KMS-11 (cell line): ENCODE measurements at regions not wholly inside any gene's neighbourhood (a gene's known extent, or its start where the extent isn't known, plus 50 kb on each side); places are given as distances from the start of the nearest gene placed in this dataset.

Experiments
- H2AFZ ChIP-seq: fragments of 200-600 bp; sonication (generic); 2 replicates; pipeline ENCODE4 v1.6.1; 2016; ENCODE audit warnings: antibody characterized with exemption, mixed run types, low read depth
- H3K27ac ChIP-seq: fragments of 200-600 bp; sonication (generic); 2 replicates; pipeline ENCODE4 v1.6.1; 2016; ENCODE audit warnings: mild to moderate bottlenecking, mixed run types
- H3K27me3 ChIP-seq: fragments of 200-600 bp; sonication (generic); 2 replicates; pipeline ENCODE4 v1.6.1; 2017; ENCODE audit warnings: mild to moderate bottlenecking, low read depth, mixed run types, moderate library complexity; ENCODE audit not compliant: insufficient read depth
- H3K36me3 ChIP-seq: fragments of 200-600 bp; sonication (generic); 2 replicates; pipeline ENCODE4 v1.6.1; 2017; ENCODE audit warnings: mild to moderate bottlenecking, mixed run types; ENCODE audit not compliant: insufficient read depth
- H3K4me1 ChIP-seq: fragments of 200-600 bp; sonication (generic); 2 replicates; pipeline ENCODE4 v1.6.1; 2016; ENCODE audit warnings: mild to moderate bottlenecking, low read depth, mixed run types; ENCODE audit not compliant: poor library complexity, severe bottlenecking
- H3K4me2 ChIP-seq: fragments of 200-600 bp; sonication (generic); 2 replicates; pipeline ENCODE4 v1.7.0; 2016; ENCODE audit warnings: mild to moderate bottlenecking, mixed run types
- H3K4me3 ChIP-seq: fragments of 200-600 bp; sonication (generic); IDR thresholded peaks from 2 replicates; pipeline ENCODE4 v1.6.1; 2017; ENCODE audit warnings: low read depth, low read length, mixed read lengths; ENCODE audit not compliant: insufficient read depth
- H3K79me2 ChIP-seq: fragments of 200-600 bp; sonication (generic); 2 replicates; pipeline ENCODE4 v1.6.1; 2016; ENCODE audit warnings: low read depth, mixed run types; ENCODE audit not compliant: insufficient read depth
- H3K9ac ChIP-seq: fragments of 200-600 bp; sonication (generic); 2 replicates; pipeline ENCODE4 v1.6.1; 2016; ENCODE audit warnings: mild to moderate bottlenecking, mixed run types
- H4K20me1 ChIP-seq: fragments of 200-600 bp; sonication (generic); 2 replicates; pipeline ENCODE4 v1.6.1; 2016; ENCODE audit warnings: mild to moderate bottlenecking, mixed run types; ENCODE audit not compliant: insufficient read depth
- CTCF ChIP-seq: fragments of 200-600 bp; sonication (generic); conservative IDR thresholded peaks from 2 replicates; pipeline ENCODE4 v1.6.1; 2017; ENCODE audit warnings: low read depth, mild to moderate bottlenecking, antibody characterized with exemption, low read length, moderate library complexity, mixed read lengths

- no peaks in the 10 kb centered on the region for H3K36me3 ChIP-seq
- H3K79me2 ChIP-seq: no peaks in the 10 kb centered on the region
- no peaks in the 10 kb centered on the region for H3K27me3 ChIP-seq
- no peak overlapping the region for H3K27ac ChIP-seq
- H4K20me1 ChIP-seq: no peaks in the 10 kb centered on the region
- H3K4me2 ChIP-seq: no peak overlapping the region
- H3K9ac ChIP-seq: no peak overlapping the region
- no peak overlapping the region for H2AFZ ChIP-seq
- no peaks in the 10 kb centered on the region for H3K4me1 ChIP-seq
- no peak for TF ChIP-seq CTCF
- no peak overlapping the region for H3K4me3 ChIP-seq
These were observed 111.6 kb downstream of the RGS2 start for GRCh38 chr1:192920412-192920811.

GRCh38 chr1:192925609-192926008 lies 116.8 kb downstream of the RGS2 start:
- Histone ChIP-seq H3K4me2 (no peak overlapping the region), H4K20me1 (no peaks in the 10 kb centered on the region), H3K4me3 (no peak overlapping the region), H3K4me1 (no peaks in the 10 kb centered on the region), H2AFZ (no peak overlapping the region), H3K36me3 (no peaks in the 10 kb centered on the region), H3K27ac (no peak overlapping the region), H3K27me3 (no peaks in the 10 kb centered on the region), H3K79me2 (no peaks in the 10 kb centered on the region), H3K9ac (no peak overlapping the region)
- TF ChIP-seq CTCF: no peak

- Histone ChIP-seq H3K27me3 (no peaks in the 10 kb centered on the region), H3K4me2 (no peak overlapping the region), H2AFZ (no peak overlapping the region), H4K20me1 (no peaks in the 10 kb centered on the region), H3K36me3 (no peaks in the 10 kb centered on the region), H3K9ac (no peak overlapping the region), H3K27ac (no peak overlapping the region), H3K79me2 (no peaks in the 10 kb centered on the region), H3K4me3 (no peak overlapping the region), H3K4me1 (no peaks in the 10 kb centered on the region)
- no peak for TF ChIP-seq CTCF
These were observed 117.9 kb downstream of the RGS2 start for GRCh38 chr1:192926736-192927135.

GRCh38 chr1:192927496-192927895 lies 118.7 kb downstream of the RGS2 start:
- TF ChIP-seq CTCF: no peak

More at GRCh38 chr1:192927496-192927895, 118.7 kb downstream of the RGS2 start:
- no peak overlapping the region for H2AFZ ChIP-seq
- no peak overlapping the region for H3K4me2 ChIP-seq
- H3K79me2 ChIP-seq: no peaks in the 10 kb centered on the region
- H3K27ac ChIP-seq: no peak overlapping the region
- no peaks in the 10 kb centered on the region for H4K20me1 ChIP-seq
- no peaks in the 10 kb centered on the region for H3K4me1 ChIP-seq
- no peak overlapping the region for H3K4me3 ChIP-seq
- H3K27me3 ChIP-seq: no peaks in the 10 kb centered on the region
- H3K9ac ChIP-seq: no peak overlapping the region
- no peaks in the 10 kb centered on the region for H3K36me3 ChIP-seq
